Amniotic stem cell (primary cell): ENCODE measurements at regions not wholly inside any gene's neighbourhood (a gene's known extent, or its start where the extent isn't known, plus 50 kb on each side); places are given as distances from the start of the nearest gene placed in this dataset.
"Not testable (repeated sequence)": the region's sequence is repeated elsewhere in the genome, so short reads cannot be mapped to it uniquely, and the experiment has no call there.

Experiments
- DNase-seq: peaks from one replicate; lab custom pipeline; 2025; lab: John Stamatoyannopoulos, UW

- no peak for DNase-seq
Observed at GRCh38 chr6:130674604-130675003, 152.6 kb upstream of the SMLR1 start.

- no peak for DNase-seq
Observed at GRCh38 chr6:130675072-130675471, 152.1 kb upstream of the SMLR1 start.

- no peak for DNase-seq
Observed at GRCh38 chr6:130676077-130676772, 151.0 kb upstream of the SMLR1 start.

GRCh38 chr6:130676773-130677144 lies 150.4 kb upstream of the SMLR1 start:
- no peak for DNase-seq

GRCh38 chr6:130677312-130677711 lies 149.9 kb upstream of the SMLR1 start:
- DNase-seq: no peak

GRCh38 chr6:130677766-130678165 lies 149.4 kb upstream of the SMLR1 start:
- no peak for DNase-seq

GRCh38 chr6:130679684-130680083 lies 147.5 kb upstream of the SMLR1 start:
- no peak for DNase-seq

GRCh38 chr6:130680116-130680515 lies 147.1 kb upstream of the SMLR1 start:
- DNase-seq: no peak

GRCh38 chr6:130681028-130681427 lies 146.2 kb upstream of the SMLR1 start:
- no peak for DNase-seq

GRCh38 chr6:130682066-130682465 lies 145.1 kb upstream of the SMLR1 start:
- DNase-seq: no peak

GRCh38 chr6:130683761-130684517 lies 143.3 kb upstream of the SMLR1 start:
- no peak for DNase-seq

- DNase-seq: no peak
Observed at GRCh38 chr6:130692659-130693058, 134.5 kb upstream of the SMLR1 start.

- no peak for DNase-seq
Observed at GRCh38 chr6:130693944-130694343, 133.3 kb upstream of the SMLR1 start.

GRCh38 chr6:130694606-130695005 lies 132.6 kb upstream of the SMLR1 start:
- DNase-seq: no peak

GRCh38 chr6:130696806-130697205 lies 130.4 kb upstream of the SMLR1 start:
- no peak for DNase-seq

GRCh38 chr6:130697271-130697994 lies 129.8 kb upstream of the SMLR1 start:
- DNase-seq: no peak

GRCh38 chr6:130697995-130698535 lies 129.1 kb upstream of the SMLR1 start:
- no peak for DNase-seq

GRCh38 chr6:130699742-130700141 lies 127.5 kb upstream of the SMLR1 start:
- DNase-seq: no peak

GRCh38 chr6:130700397-130700796 lies 126.8 kb upstream of the SMLR1 start:
- no peak for DNase-seq

GRCh38 chr6:130708338-130708737 lies 118.9 kb upstream of the SMLR1 start:
- peak; percentile 29 for DNase-seq

GRCh38 chr6:130711641-130712040 lies 115.6 kb upstream of the SMLR1 start:
- not testable (repeated sequence) for DNase-seq

GRCh38 chr6:130713144-130713543 lies 114.1 kb upstream of the SMLR1 start:
- no peak for DNase-seq

- DNase-seq: no peak
Observed at GRCh38 chr6:130715058-130715457, 112.1 kb upstream of the SMLR1 start.
